ENCODE measurements at regions not wholly inside any gene's neighbourhood (a gene's known extent, or its start where the extent isn't known, plus 50 kb on each side); places are given as distances from the start of the nearest gene placed in this dataset.

- Histone ChIP-seq H3K9me3 (replicated peaks; ENCODE audit: control insufficient read depth, insufficient read depth, low read length) (no peaks in the 10 kb centered on the region), H3K27ac (ENCODE audit: control insufficient read depth, insufficient read depth) (no peak overlapping the region), H4K20me1 (ENCODE audit: control insufficient read depth, insufficient read depth) (no peaks in the 10 kb centered on the region), H3K4me1 (ENCODE audit: control insufficient read depth, insufficient read depth, low read length) (no peaks in the 10 kb centered on the region), H3K9ac (ENCODE audit: control insufficient read depth, insufficient read depth, low read length) (no peak overlapping the region), H3K79me2 (ENCODE audit: control insufficient read depth, insufficient read depth, low read length) (no peaks in the 10 kb centered on the region), H3K36me3 (ENCODE audit: control insufficient read depth in 2 of 2, insufficient read depth in 2 of 2, low read length in 1 of 2) (no peaks in the 10 kb centered on the region), H3K4me2 (ENCODE audit: control insufficient read depth, insufficient read depth) (no peak overlapping the region), H2AFZ (ENCODE audit: control insufficient read depth, low read depth, low read length) (no peak overlapping the region), H3K4me3 (no peak overlapping the region), H3K27me3 (replicated peaks in 1 of 2; ENCODE audit: control insufficient read depth in 2 of 2, insufficient read depth in 2 of 2, low read length in 1 of 2) (no peaks in the 10 kb centered on the region)
- in situ Hi-C loops (cut with MboI) (no loop called here), intact Hi-C loops (cut with micrococcal nuclease; ENCODE audit: unreplicated experiment) (no loop called here)
- ChIA-PET CTCF (no interaction called here), RAD21 (ENCODE audit: unreplicated experiment) (no interaction called here), SMC1A (ENCODE audit: uncharacterized antibody, unreplicated experiment) (no interaction called here), POLR2A (no interaction called here)
- FAIRE-seq (no peak), DNase-seq (ENCODE audit: low read depth, low spot score) (no peak), ATAC-seq (no peak)
- WGBS (ENCODE audit: insufficient coverage, insufficient replicate concordance, low lambda C conversion rate, missing lambda C conversion rate): 22% methylated on average over 3 of the region's 3 CpGs
- BruUV-seq (replicated peaks): no TSS peak
- TF ChIP-seq SP1 (IDR thresholded peaks at IDR 0.05; ENCODE audit: low read depth, low read length): no peak
- TF ChIP-seq KDM1A (IDR thresholded peaks at IDR 0.05; ENCODE audit: borderline replicate concordance): no peak
- no peak for TF ChIP-seq JUNB (IDR thresholded peaks at IDR 0.05)
- TF ChIP-seq ZBTB4 (CRISPR knock-in tag; IDR thresholded peaks at IDR 0.05): no peak
- TF ChIP-seq, protein P1, sequence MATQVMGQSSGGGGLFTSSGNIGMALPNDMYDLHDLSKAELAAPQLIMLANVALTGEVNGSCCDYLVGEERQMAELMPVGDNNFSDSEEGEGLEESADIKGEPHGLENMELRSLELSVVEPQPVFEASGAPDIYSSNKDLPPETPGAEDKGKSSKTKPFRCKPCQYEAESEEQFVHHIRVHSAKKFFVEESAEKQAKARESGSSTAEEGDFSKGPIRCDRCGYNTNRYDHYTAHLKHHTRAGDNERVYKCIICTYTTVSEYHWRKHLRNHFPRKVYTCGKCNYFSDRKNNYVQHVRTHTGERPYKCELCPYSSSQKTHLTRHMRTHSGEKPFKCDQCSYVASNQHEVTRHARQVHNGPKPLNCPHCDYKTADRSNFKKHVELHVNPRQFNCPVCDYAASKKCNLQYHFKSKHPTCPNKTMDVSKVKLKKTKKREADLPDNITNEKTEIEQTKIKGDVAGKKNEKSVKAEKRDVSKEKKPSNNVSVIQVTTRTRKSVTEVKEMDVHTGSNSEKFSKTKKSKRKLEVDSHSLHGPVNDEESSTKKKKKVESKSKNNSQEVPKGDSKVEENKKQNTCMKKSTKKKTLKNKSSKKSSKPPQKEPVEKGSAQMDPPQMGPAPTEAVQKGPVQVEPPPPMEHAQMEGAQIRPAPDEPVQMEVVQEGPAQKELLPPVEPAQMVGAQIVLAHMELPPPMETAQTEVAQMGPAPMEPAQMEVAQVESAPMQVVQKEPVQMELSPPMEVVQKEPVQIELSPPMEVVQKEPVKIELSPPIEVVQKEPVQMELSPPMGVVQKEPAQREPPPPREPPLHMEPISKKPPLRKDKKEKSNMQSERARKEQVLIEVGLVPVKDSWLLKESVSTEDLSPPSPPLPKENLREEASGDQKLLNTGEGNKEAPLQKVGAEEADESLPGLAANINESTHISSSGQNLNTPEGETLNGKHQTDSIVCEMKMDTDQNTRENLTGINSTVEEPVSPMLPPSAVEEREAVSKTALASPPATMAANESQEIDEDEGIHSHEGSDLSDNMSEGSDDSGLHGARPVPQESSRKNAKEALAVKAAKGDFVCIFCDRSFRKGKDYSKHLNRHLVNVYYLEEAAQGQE (IDR thresholded peaks at IDR 0.05; ENCODE audit: low read depth, low read length): no peak
- TF ChIP-seq BCLAF1 (IDR thresholded peaks at IDR 0.05): no peak
- TF ChIP-seq DPF2 (IDR thresholded peaks at IDR 0.05): no peak
- no peak for TF ChIP-seq PAX8 (IDR thresholded peaks at IDR 0.05)
- no peak for TF ChIP-seq ZNF24 (IDR thresholded peaks at IDR 0.05)
- TF ChIP-seq SIN3A (IDR thresholded peaks at IDR 0.05; ENCODE audit: low read depth, low read length): no peak
- TF ChIP-seq, protein P2, sequence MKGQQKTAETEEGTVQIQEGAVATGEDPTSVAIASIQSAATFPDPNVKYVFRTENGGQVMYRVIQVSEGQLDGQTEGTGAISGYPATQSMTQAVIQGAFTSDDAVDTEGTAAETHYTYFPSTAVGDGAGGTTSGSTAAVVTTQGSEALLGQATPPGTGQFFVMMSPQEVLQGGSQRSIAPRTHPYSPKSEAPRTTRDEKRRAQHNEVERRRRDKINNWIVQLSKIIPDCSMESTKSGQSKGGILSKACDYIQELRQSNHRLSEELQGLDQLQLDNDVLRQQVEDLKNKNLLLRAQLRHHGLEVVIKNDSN (IDR thresholded peaks at IDR 0.05; ENCODE audit: borderline replicate concordance, extremely low read length, insufficient read depth, low read depth, low read length): no peak
- TF ChIP-seq NFXL1 (IDR thresholded peaks at IDR 0.05; ENCODE audit: borderline replicate concordance): no peak
- no peak for TF ChIP-seq STAT3 (IDR thresholded peaks at IDR 0.05; ENCODE audit: low read depth, low read length)
Observed at GRCh38 chr3:84637272-84637671, 321.5 kb upstream of the CADM2 start.
